ENCODE measurements at regions not wholly inside any gene's neighbourhood (a gene's known extent, or its start where the extent isn't known, plus 50 kb on each side); places are given as distances from the start of the nearest gene placed in this dataset.

DNA sequence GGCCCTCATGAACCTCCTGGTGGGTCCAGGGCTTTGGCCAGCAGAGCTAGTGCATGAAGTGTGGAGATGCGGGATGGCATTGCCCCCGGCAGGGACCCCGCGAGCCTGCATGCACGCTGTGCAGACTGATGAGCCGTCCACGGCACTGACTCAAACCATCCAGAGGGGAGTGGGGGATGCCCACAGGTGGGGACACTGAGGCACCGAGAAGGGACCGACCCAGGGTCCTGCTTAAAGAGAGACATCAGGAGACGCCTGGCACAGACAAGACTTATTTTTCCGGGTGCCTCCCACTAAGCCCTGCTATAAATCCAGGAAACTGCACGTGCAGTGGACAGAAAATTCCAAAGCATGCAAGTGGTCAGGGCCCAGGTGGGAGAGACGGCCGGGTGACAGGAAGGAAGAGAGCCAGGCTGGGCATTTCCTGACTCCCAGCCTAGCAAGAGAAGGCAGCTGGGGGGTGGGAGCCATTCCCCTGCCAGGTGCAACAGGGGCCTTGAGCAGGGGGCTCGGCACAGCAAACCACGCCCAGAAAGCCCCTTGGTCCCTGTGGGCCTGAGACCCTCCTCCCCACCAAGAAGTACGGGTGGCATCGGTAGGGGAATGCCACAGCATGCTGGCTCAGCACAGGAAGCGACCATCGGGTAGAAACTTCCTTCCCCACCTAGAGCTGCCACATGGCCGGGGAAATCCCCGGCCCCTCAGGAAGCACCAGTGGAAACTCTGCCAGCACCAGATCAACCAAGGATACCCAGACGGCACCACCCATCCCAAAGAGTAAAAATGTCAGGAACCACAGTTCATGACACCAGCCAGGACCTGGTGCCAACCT, 91.5 kb downstream of the FOXL3 start:
- TF ChIP-seq POLR2A (IDR thresholded peaks at IDR 0.05; ENCODE audit: low read length) (no peak), GATA1 (IDR thresholded peaks at IDR 0.05; ENCODE audit: low read depth, low read length) (no peak)
